ENCODE measurements at regions not wholly inside any gene's neighbourhood (a gene's known extent, or its start where the extent isn't known, plus 50 kb on each side); places are given as distances from the start of the nearest gene placed in this dataset.
"Not testable (repeated sequence)": the region's sequence is repeated elsewhere in the genome, so short reads cannot be mapped to it uniquely, and the experiment has no call there.

GRCh38 chr13:89034015-89034414 lies 1362.8 kb downstream of the SLITRK5 start:
- DNase-seq = no peak
- no peak for TF ChIP-seq GATA1 (IDR thresholded peaks at IDR 0.05; ENCODE audit: low read depth, low read length)
- no peak for TF ChIP-seq POLR2A (IDR thresholded peaks at IDR 0.05; ENCODE audit: low read length)

- TF ChIP-seq POLR2A (IDR thresholded peaks at IDR 0.05; ENCODE audit: low read length) = no peak
- TF ChIP-seq GATA1 (IDR thresholded peaks at IDR 0.05; ENCODE audit: low read depth, low read length) = no peak
- no peak for DNase-seq
These were observed 1381.5 kb downstream of the SLITRK5 start for GRCh38 chr13:89052699-89053098.

- TF ChIP-seq POLR2A (IDR thresholded peaks at IDR 0.05; ENCODE audit: low read length) (no peak), GATA1 (IDR thresholded peaks at IDR 0.05; ENCODE audit: low read depth, low read length) (no peak)
- no peak for DNase-seq
These were observed 1382.2 kb downstream of the SLITRK5 start for GRCh38 chr13:89053418-89053817.

GRCh38 chr13:89057274-89057673 lies 1386.1 kb downstream of the SLITRK5 start:
- TF ChIP-seq POLR2A (IDR thresholded peaks at IDR 0.05; ENCODE audit: low read length) (no peak), GATA1 (IDR thresholded peaks at IDR 0.05; ENCODE audit: low read depth, low read length) (no peak)
- no peak for DNase-seq

- DNase-seq = no peak
- TF ChIP-seq POLR2A (IDR thresholded peaks at IDR 0.05; ENCODE audit: low read length) (no peak), GATA1 (IDR thresholded peaks at IDR 0.05; ENCODE audit: low read depth, low read length) (no peak)
These were observed 1386.7 kb downstream of the SLITRK5 start for GRCh38 chr13:89057862-89058261.

- TF ChIP-seq POLR2A (IDR thresholded peaks at IDR 0.05; ENCODE audit: low read length) = no peak
- TF ChIP-seq GATA1 (IDR thresholded peaks at IDR 0.05; ENCODE audit: low read depth, low read length) = no peak
- no peak for DNase-seq
These were observed 1390.7 kb downstream of the SLITRK5 start for GRCh38 chr13:89061821-89062220.

- peak; percentile 53 to 70 for DNase-seq
- TF ChIP-seq POLR2A (IDR thresholded peaks at IDR 0.05; ENCODE audit: low read length) (no peak), GATA1 (IDR thresholded peaks at IDR 0.05; ENCODE audit: low read depth, low read length) (no peak)
These were observed 1395.8 kb downstream of the SLITRK5 start for GRCh38 chr13:89066868-89067466.

GRCh38 chr13:89072979-89073378 lies 1401.8 kb downstream of the SLITRK5 start:
- no peak for TF ChIP-seq POLR2A (IDR thresholded peaks at IDR 0.05; ENCODE audit: low read length)
- TF ChIP-seq GATA1 (IDR thresholded peaks at IDR 0.05; ENCODE audit: low read depth, low read length) = no peak
- no peak for DNase-seq

- DNase-seq = no peak
- no peak for TF ChIP-seq GATA1 (IDR thresholded peaks at IDR 0.05; ENCODE audit: low read depth, low read length)
- no peak for TF ChIP-seq POLR2A (IDR thresholded peaks at IDR 0.05; ENCODE audit: low read length)
These were observed 1405.5 kb downstream of the SLITRK5 start for GRCh38 chr13:89076622-89077021.

GRCh38 chr13:89082623-89083022 lies 1411.5 kb downstream of the SLITRK5 start:
- DNase-seq = no peak
- TF ChIP-seq GATA1 (IDR thresholded peaks at IDR 0.05; ENCODE audit: low read depth, low read length) (no peak), POLR2A (IDR thresholded peaks at IDR 0.05; ENCODE audit: low read length) (no peak)

- not testable (repeated sequence) for DNase-seq
These were observed 1416.9 kb downstream of the SLITRK5 start for GRCh38 chr13:89088107-89088506.

GRCh38 chr13:89097994-89098393 lies 1426.8 kb downstream of the SLITRK5 start:
- no peak for DNase-seq
- no peak for TF ChIP-seq POLR2A (IDR thresholded peaks at IDR 0.05; ENCODE audit: low read length)
- TF ChIP-seq GATA1 (IDR thresholded peaks at IDR 0.05; ENCODE audit: low read depth, low read length) = no peak

- no peak for DNase-seq
- TF ChIP-seq POLR2A (IDR thresholded peaks at IDR 0.05; ENCODE audit: low read length) = no peak
- TF ChIP-seq GATA1 (IDR thresholded peaks at IDR 0.05; ENCODE audit: low read depth, low read length) = no peak
These were observed 1442.6 kb downstream of the SLITRK5 start for GRCh38 chr13:89113744-89114143.

- TF ChIP-seq GATA1 (IDR thresholded peaks at IDR 0.05; ENCODE audit: low read depth, low read length) (no peak), POLR2A (IDR thresholded peaks at IDR 0.05; ENCODE audit: low read length) (no peak)
- DNase-seq = no peak
These were observed 1444.1 kb downstream of the SLITRK5 start for GRCh38 chr13:89115307-89115706.

- no peak for DNase-seq
- TF ChIP-seq POLR2A (IDR thresholded peaks at IDR 0.05; ENCODE audit: low read length) (no peak), GATA1 (IDR thresholded peaks at IDR 0.05; ENCODE audit: low read depth, low read length) (no peak)
These were observed 1465.5 kb downstream of the SLITRK5 start for GRCh38 chr13:89136678-89137077.

GRCh38 chr13:89150362-89150761 lies 1479.2 kb downstream of the SLITRK5 start:
- TF ChIP-seq GATA1 (IDR thresholded peaks at IDR 0.05; ENCODE audit: low read depth, low read length) (no peak), POLR2A (IDR thresholded peaks at IDR 0.05; ENCODE audit: low read length) (no peak)
- peak in 1 of 2 experiments; percentile 4 for DNase-seq

Data from erythroblast (primary cell).